ENCODE measurements at regions not wholly inside any gene's neighbourhood (a gene's known extent, or its start where the extent isn't known, plus 50 kb on each side); places are given as distances from the start of the nearest gene placed in this dataset.

GRCh38 chr5:27594141-27594540, 555.8 kb upstream of the CDH9 start:
- no peak overlapping the region for H3K27ac ChIP-seq (ENCODE audit: low read depth, low read length)
- no peaks in the 10 kb centered on the region for H3K27me3 ChIP-seq (ENCODE audit: insufficient read depth, low read length)
- no peaks in the 10 kb centered on the region for H4K20me1 ChIP-seq (ENCODE audit: insufficient read depth, low read length)
- TF ChIP-seq CTCF (IDR thresholded peaks at IDR 0.05; ENCODE audit: extremely low read depth, low read depth, low read length), result no peak
- no peak for DNase-seq (ENCODE audit: insufficient read length, low spot score, missing footprints)
- no peak overlapping the region for H2AFZ ChIP-seq (ENCODE audit: low read length)
- no peak overlapping the region for H3K4me2 ChIP-seq (ENCODE audit: insufficient read depth, low read length)
- H3K4me1 ChIP-seq (ENCODE audit: insufficient read depth, low read length), result no peaks in the 10 kb centered on the region
- peaks cover 2% of the 10 kb centered on the region for H3K9me3 ChIP-seq (ENCODE audit: low read depth, low read length)
- H3K36me3 ChIP-seq (ENCODE audit: insufficient read depth, low read length), result no peaks in the 10 kb centered on the region
- no peaks in the 10 kb centered on the region for H3K79me2 ChIP-seq (ENCODE audit: insufficient read depth, low read length)
- H3K4me3 ChIP-seq (ENCODE audit: insufficient read depth, low read length), result no peak overlapping the region

GRCh38 chr5:27592231-27592630, 553.8 kb upstream of the CDH9 start:
- Histone ChIP-seq H2AFZ (ENCODE audit: low read length) (no peak overlapping the region), H4K20me1 (ENCODE audit: insufficient read depth, low read length) (no peaks in the 10 kb centered on the region), H3K9me3 (ENCODE audit: low read depth, low read length) (peaks cover 2% of the 10 kb centered on the region), H3K36me3 (ENCODE audit: insufficient read depth, low read length) (no peaks in the 10 kb centered on the region), H3K27ac (ENCODE audit: low read depth, low read length) (no peak overlapping the region), H3K4me2 (ENCODE audit: insufficient read depth, low read length) (no peak overlapping the region), H3K79me2 (ENCODE audit: insufficient read depth, low read length) (no peaks in the 10 kb centered on the region), H3K4me1 (ENCODE audit: insufficient read depth, low read length) (no peaks in the 10 kb centered on the region), H3K27me3 (ENCODE audit: insufficient read depth, low read length) (no peaks in the 10 kb centered on the region), H3K4me3 (ENCODE audit: insufficient read depth, low read length) (no peak overlapping the region)
- TF ChIP-seq CTCF (IDR thresholded peaks at IDR 0.05; ENCODE audit: extremely low read depth, low read depth, low read length), result no peak
- DNase-seq (ENCODE audit: insufficient read length, low spot score, missing footprints), result peak; percentile 38

- H3K4me3 ChIP-seq (ENCODE audit: insufficient read depth, low read length), result no peak overlapping the region
- H3K27ac ChIP-seq (ENCODE audit: low read depth, low read length), result no peak overlapping the region
- no peak overlapping the region for H2AFZ ChIP-seq (ENCODE audit: low read length)
- H3K27me3 ChIP-seq (ENCODE audit: insufficient read depth, low read length), result no peaks in the 10 kb centered on the region
- peaks cover 2% of the 10 kb centered on the region for H3K9me3 ChIP-seq (ENCODE audit: low read depth, low read length)
- H3K36me3 ChIP-seq (ENCODE audit: insufficient read depth, low read length), result no peaks in the 10 kb centered on the region
- H3K4me2 ChIP-seq (ENCODE audit: insufficient read depth, low read length), result no peak overlapping the region
- DNase-seq (ENCODE audit: insufficient read length, low spot score, missing footprints), result no peak
- no peak for TF ChIP-seq CTCF (IDR thresholded peaks at IDR 0.05; ENCODE audit: extremely low read depth, low read depth, low read length)
- no peaks in the 10 kb centered on the region for H3K4me1 ChIP-seq (ENCODE audit: insufficient read depth, low read length)
- no peaks in the 10 kb centered on the region for H4K20me1 ChIP-seq (ENCODE audit: insufficient read depth, low read length)
- H3K79me2 ChIP-seq (ENCODE audit: insufficient read depth, low read length), result no peaks in the 10 kb centered on the region
These were observed 552.1 kb upstream of the CDH9 start for GRCh38 chr5:27590503-27590902.

- TF ChIP-seq CTCF (IDR thresholded peaks at IDR 0.05; ENCODE audit: extremely low read depth, low read depth, low read length), result no peak
- Histone ChIP-seq H3K79me2 (ENCODE audit: insufficient read depth, low read length) (no peaks in the 10 kb centered on the region), H4K20me1 (ENCODE audit: insufficient read depth, low read length) (no peaks in the 10 kb centered on the region), H3K27me3 (ENCODE audit: insufficient read depth, low read length) (no peaks in the 10 kb centered on the region), H2AFZ (ENCODE audit: low read length) (no peak overlapping the region), H3K4me2 (ENCODE audit: insufficient read depth, low read length) (no peak overlapping the region), H3K9me3 (ENCODE audit: low read depth, low read length) (no peaks in the 10 kb centered on the region), H3K36me3 (ENCODE audit: insufficient read depth, low read length) (no peaks in the 10 kb centered on the region), H3K4me3 (ENCODE audit: insufficient read depth, low read length) (no peak overlapping the region), H3K4me1 (ENCODE audit: insufficient read depth, low read length) (no peaks in the 10 kb centered on the region), H3K27ac (ENCODE audit: low read depth, low read length) (no peak overlapping the region)
- no peak for DNase-seq (ENCODE audit: insufficient read length, low spot score, missing footprints)
These were observed 539.9 kb upstream of the CDH9 start for GRCh38 chr5:27578279-27578678.

All from osteoblast (primary cell).